ENCODE measurements at regions not wholly inside any gene's neighbourhood (a gene's known extent, or its start where the extent isn't known, plus 50 kb on each side); places are given as distances from the start of the nearest gene placed in this dataset.

GRCh38 chr9:22215521-22215920 is 206.4 kb upstream of the CDKN2B start:
- TF ChIP-seq, protein P1, sequence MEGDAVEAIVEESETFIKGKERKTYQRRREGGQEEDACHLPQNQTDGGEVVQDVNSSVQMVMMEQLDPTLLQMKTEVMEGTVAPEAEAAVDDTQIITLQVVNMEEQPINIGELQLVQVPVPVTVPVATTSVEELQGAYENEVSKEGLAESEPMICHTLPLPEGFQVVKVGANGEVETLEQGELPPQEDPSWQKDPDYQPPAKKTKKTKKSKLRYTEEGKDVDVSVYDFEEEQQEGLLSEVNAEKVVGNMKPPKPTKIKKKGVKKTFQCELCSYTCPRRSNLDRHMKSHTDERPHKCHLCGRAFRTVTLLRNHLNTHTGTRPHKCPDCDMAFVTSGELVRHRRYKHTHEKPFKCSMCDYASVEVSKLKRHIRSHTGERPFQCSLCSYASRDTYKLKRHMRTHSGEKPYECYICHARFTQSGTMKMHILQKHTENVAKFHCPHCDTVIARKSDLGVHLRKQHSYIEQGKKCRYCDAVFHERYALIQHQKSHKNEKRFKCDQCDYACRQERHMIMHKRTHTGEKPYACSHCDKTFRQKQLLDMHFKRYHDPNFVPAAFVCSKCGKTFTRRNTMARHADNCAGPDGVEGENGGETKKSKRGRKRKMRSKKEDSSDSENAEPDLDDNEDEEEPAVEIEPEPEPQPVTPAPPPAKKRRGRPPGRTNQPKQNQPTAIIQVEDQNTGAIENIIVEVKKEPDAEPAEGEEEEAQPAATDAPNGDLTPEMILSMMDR (IDR thresholded peaks at IDR 0.05; ENCODE audit: low read depth, low read length) = no peak
- TF ChIP-seq EZH2phosphoT487 (IDR thresholded peaks at IDR 0.05; ENCODE audit: low read depth) = no peak

Data from OCI-LY3 (cell line).